ENCODE measurements at regions not wholly inside any gene's neighbourhood (a gene's known extent, or its start where the extent isn't known, plus 50 kb on each side); places are given as distances from the start of the nearest gene placed in this dataset.
"Not testable (repeated sequence)": the region's sequence is repeated elsewhere in the genome, so short reads cannot be mapped to it uniquely, and the experiment has no call there.

DNA sequence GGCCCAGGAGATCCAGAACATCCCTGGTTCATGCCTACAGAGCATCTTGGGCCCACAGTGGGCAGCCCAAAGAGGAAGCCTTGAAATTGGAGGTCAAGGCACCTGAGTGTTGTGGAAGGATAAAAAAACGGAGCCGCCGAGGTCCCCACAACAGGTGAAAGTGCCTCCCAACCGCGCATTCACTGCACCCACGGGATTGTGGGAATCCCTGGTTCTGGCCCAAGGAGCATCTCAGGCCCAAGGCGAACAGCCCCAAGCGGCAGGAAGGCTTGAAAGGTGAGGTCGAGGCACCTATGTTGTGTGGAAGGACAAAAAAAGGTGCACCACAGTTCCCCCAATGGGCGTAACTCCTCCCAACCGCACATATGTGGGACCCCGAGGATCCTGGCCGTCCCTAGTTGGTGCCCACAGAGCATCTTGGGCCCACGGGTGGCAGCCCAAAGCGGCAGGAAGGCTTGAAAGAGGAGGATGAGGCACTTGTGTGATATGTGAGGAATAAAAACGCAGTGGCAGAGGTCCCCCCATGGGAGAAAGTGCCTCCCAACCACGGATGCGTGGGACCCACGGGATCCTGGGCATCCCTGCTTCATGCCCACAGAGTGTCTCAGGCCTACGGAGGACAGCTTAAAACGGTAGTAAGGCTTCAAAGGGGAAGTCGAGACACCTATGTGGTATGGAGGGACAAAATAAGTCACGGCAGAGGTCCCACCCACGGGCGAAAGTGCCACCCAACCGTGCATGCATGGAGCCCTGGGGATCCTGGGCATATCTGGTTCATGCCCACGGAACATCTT is 583.9 kb downstream of the ALG10 start:
- no TSS peak for BruUV-seq (replicated peaks)
- intact Hi-C loops (cut with micrococcal nuclease; ENCODE audit: unreplicated experiment), result no loop called here
- H3K4me3 ChIP-seq, result no peak overlapping the region
- H3K9me2 ChIP-seq (ENCODE audit: insufficient read depth), result no peaks in the 10 kb centered on the region
- H4K20me1 ChIP-seq (ENCODE audit: insufficient read depth), result no peaks in the 10 kb centered on the region
- H3K27ac ChIP-seq, result no peak overlapping the region
- no peaks in the 10 kb centered on the region for H3K4me1 ChIP-seq (replicated peaks; ENCODE audit: insufficient read depth)
- H3K36me3 ChIP-seq (ENCODE audit: low read depth), result no peaks in the 10 kb centered on the region
- H2AFZ ChIP-seq, result no peak overlapping the region
- no peak overlapping the region for H3K4me2 ChIP-seq
- no peaks in the 10 kb centered on the region for H3F3A ChIP-seq (ENCODE audit: insufficient read depth, low read depth)
- peaks cover 31% of the 10 kb centered on the region for H3K27me3 ChIP-seq (ENCODE audit: insufficient read depth, low read depth)
- ChIA-PET POLR2A (ENCODE audit: unreplicated experiment) (no interaction called here), CTCF (no interaction called here)
- H3K9me3 ChIP-seq (ENCODE audit: insufficient read depth, low read depth), result no peaks in the 10 kb centered on the region
- no peaks in the 10 kb centered on the region for H3K79me2 ChIP-seq (ENCODE audit: low read depth)
- TF ChIP-seq EZH2 (IDR thresholded peaks at IDR 0.05; ENCODE audit: low read depth), result no peak
- TF ChIP-seq CTCF (conservative IDR thresholded peaks at IDR 0.05), result no peak
- DNase-seq, result no peak

DNA sequence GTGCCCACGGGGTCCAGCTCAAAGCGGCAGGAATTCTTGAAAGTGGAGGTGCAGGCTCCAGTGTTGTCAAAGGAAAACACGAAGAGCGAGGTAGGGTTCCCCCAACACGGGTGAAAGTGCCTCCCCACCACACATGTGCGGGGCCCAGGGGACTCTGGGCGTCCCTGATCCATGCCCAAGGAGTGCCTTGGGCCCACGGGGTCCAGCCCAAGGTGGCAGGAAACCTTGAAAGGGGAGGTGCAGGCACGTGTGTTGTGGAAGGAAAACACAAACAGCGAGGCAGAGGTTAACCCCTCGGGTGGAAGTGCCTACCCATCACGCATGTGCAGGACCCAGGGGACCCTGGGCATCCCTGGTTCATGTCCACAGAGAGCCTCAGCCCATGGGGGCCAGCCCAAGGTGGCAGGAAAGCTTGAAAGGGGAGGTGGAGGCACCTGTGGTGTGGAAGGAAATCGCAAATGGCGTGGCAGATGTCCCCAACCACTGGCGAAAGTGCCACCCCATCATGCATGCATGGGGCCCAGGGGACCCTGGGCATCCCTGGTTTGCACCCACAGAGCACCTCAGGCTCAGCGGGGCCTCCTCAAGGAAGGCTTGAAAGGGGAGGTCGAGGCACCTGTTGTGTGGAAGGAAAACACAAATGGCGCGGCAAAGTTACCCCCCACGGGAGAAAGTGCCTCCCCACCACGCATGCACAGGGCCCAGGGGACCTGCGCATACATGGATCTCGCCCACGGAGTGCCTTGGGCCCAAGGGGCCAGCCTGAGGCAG is 584.6 kb downstream of the ALG10 start:
- DNase-seq, result no peak
- H3K79me2 ChIP-seq (ENCODE audit: low read depth), result no peaks in the 10 kb centered on the region
- TF ChIP-seq CTCF (conservative IDR thresholded peaks at IDR 0.05) (no peak), EZH2 (IDR thresholded peaks at IDR 0.05; ENCODE audit: low read depth) (no peak)
- POLR2A ChIA-PET (ENCODE audit: unreplicated experiment), result no interaction called here
- H3K27me3 ChIP-seq (ENCODE audit: insufficient read depth, low read depth), result peaks cover 23% of the 10 kb centered on the region
- H3K9me2 ChIP-seq (ENCODE audit: insufficient read depth), result no peaks in the 10 kb centered on the region
- BruUV-seq (replicated peaks), result no TSS peak
- H3K27ac ChIP-seq, result no peak overlapping the region
- CTCF ChIA-PET, result no interaction called here
- no peaks in the 10 kb centered on the region for H4K20me1 ChIP-seq (ENCODE audit: insufficient read depth)
- H2AFZ ChIP-seq, result no peak overlapping the region
- no peaks in the 10 kb centered on the region for H3K4me1 ChIP-seq (replicated peaks; ENCODE audit: insufficient read depth)
- no peak overlapping the region for H3K4me3 ChIP-seq
- H3F3A ChIP-seq (ENCODE audit: insufficient read depth, low read depth), result no peaks in the 10 kb centered on the region
- no peaks in the 10 kb centered on the region for H3K9me3 ChIP-seq (ENCODE audit: insufficient read depth, low read depth)
- intact Hi-C loops (cut with micrococcal nuclease; ENCODE audit: unreplicated experiment), result no loop called here
- no peak overlapping the region for H3K4me2 ChIP-seq
- no peaks in the 10 kb centered on the region for H3K36me3 ChIP-seq (ENCODE audit: low read depth)

DNA sequence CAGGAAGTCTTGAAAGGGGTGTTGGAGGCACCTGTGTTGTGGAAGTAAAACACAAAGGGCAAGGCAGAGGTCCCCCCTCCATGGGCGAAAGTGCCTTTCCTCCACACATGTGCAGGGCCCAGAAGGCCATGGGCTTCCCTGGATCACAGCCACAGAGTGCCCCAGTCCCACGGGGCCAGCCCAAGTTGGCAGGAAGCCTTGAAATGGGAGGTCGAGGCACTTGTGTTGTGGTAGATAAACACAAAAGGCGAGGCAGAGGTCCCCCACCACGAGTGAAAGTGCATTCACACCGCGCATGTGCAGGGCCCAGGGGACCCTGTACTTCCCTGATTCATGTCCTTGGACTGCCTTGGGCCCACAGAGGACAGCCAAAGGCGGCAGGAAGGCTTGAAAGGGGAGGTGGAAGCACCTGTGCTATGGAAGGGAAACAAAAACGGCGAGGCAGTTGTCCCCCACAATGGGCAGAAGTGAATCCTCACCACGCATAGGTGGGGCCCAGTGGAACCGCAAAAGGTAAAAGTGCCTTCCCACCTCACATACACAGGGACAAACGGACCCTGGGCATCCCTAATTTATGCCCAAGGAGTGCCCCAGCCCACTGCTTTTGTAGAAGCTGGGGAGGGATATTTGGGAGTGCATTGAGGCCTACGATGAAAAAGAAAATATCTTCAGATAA is 585.4 kb downstream of the ALG10 start:
- no peak for TF ChIP-seq EZH2 (IDR thresholded peaks at IDR 0.05; ENCODE audit: low read depth)
- no peak for TF ChIP-seq CTCF (conservative IDR thresholded peaks at IDR 0.05)
- H4K20me1 ChIP-seq (ENCODE audit: insufficient read depth), result no peaks in the 10 kb centered on the region
- no peaks in the 10 kb centered on the region for H3K9me3 ChIP-seq (ENCODE audit: insufficient read depth, low read depth)
- intact Hi-C loops (cut with micrococcal nuclease; ENCODE audit: unreplicated experiment), result no loop called here
- no peak for DNase-seq
- H2AFZ ChIP-seq, result no peak overlapping the region
- H3K4me2 ChIP-seq, result no peak overlapping the region
- no peaks in the 10 kb centered on the region for H3K36me3 ChIP-seq (ENCODE audit: low read depth)
- H3K4me1 ChIP-seq (replicated peaks; ENCODE audit: insufficient read depth), result no peaks in the 10 kb centered on the region
- POLR2A ChIA-PET (ENCODE audit: unreplicated experiment), result no interaction called here
- no peaks in the 10 kb centered on the region for H3K9me2 ChIP-seq (ENCODE audit: insufficient read depth)
- BruUV-seq (replicated peaks), result no TSS peak
- CTCF ChIA-PET, result no interaction called here
- H3F3A ChIP-seq (ENCODE audit: insufficient read depth, low read depth), result no peaks in the 10 kb centered on the region
- H3K79me2 ChIP-seq (ENCODE audit: low read depth), result no peaks in the 10 kb centered on the region
- peaks cover 16% of the 10 kb centered on the region for H3K27me3 ChIP-seq (ENCODE audit: insufficient read depth, low read depth)
- H3K4me3 ChIP-seq, result no peak overlapping the region
- no peak overlapping the region for H3K27ac ChIP-seq

DNA sequence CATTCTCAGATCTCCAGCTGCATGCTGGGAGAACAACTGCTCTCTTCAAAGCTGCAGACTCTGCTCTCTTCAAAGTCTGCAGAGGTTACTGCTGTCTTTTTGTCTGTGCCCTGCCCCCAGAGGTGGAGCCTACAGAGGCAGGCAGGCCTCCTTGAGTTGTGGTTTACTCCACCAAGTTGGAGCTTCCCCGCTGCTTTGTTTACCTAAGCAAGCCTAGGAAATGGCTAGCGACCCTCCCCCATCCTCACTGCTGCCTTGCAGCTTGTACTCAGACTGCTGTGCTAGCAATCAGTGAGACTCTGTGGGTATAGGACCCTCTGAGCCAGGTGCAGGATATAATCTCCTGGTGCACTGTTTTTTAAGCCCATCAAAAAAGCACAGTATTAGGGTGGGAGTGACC is 591.7 kb downstream of the ALG10 start:
- CTCF ChIA-PET; H3K27me3 ChIP-seq (ENCODE audit: insufficient read depth, low read depth); BruUV-seq (replicated peaks); H3K27ac ChIP-seq; H3K4me1 ChIP-seq (replicated peaks; ENCODE audit: insufficient read depth); H3K79me2 ChIP-seq (ENCODE audit: low read depth); H3K4me3 ChIP-seq; DNase-seq; H3K4me2 ChIP-seq; H4K20me1 ChIP-seq (ENCODE audit: insufficient read depth); H3K9me3 ChIP-seq (ENCODE audit: insufficient read depth, low read depth); H2AFZ ChIP-seq; POLR2A ChIA-PET (ENCODE audit: unreplicated experiment); H3K36me3 ChIP-seq (ENCODE audit: low read depth); H3F3A ChIP-seq (ENCODE audit: insufficient read depth, low read depth); H3K9me2 ChIP-seq (ENCODE audit: insufficient read depth); intact Hi-C loops (cut with micrococcal nuclease; ENCODE audit: unreplicated experiment): not testable (repeated sequence)
